Sciatic nerve (tissue), 2 donors: ENCODE measurements at regions not wholly inside any gene's neighbourhood (a gene's known extent, or its start where the extent isn't known, plus 50 kb on each side); places are given as distances from the start of the nearest gene placed in this dataset.

Source experiments
- ATAC-seq: fragments of 200-7000 bp; cut with Tn5 transposase; one replicate; pipeline ENCODE4 v1.9.1; 2020; ENCODE audit warnings: mild to moderate bottlenecking, moderate library complexity
- DNase-seq: peaks from one replicate; pipeline ENCODE4 v3.0.0-alpha.2; 2020; ENCODE audit warnings: low spot score
- intact Hi-C: fragments of 100-400 bp; cut with DNase I; formaldehyde crosslinking; loops from one replicate; pipeline ENCODE4 v1.14.2; 2022
- donor health status: DM: no; HTN: no; CAD: no.
- donor health status: DM: no; HTN: no; CAD: no.

DNA sequence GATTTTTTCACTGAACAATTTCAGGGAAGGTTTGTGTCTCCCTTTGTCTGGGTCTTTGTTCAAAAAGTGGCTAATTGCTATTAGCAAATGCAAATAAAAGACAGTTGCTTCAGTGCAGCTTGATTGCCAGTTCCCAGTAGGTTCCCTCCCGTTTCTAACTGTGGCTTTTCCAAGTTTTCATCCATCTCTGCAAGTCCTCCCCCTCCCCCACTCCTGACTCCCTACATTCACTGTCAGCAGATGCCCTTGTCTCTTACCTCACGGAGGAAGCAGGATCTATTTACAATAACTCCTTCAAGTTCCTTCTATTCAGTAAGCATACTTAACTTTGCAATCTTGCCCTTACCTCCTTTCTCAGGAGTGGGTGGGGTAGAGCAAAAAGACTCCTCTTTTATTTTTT is 55.4 kb upstream of the SCEL start:
- intact Hi-C loops: no loop called here
- ATAC-seq (no peak), DNase-seq (no peak)

DNA sequence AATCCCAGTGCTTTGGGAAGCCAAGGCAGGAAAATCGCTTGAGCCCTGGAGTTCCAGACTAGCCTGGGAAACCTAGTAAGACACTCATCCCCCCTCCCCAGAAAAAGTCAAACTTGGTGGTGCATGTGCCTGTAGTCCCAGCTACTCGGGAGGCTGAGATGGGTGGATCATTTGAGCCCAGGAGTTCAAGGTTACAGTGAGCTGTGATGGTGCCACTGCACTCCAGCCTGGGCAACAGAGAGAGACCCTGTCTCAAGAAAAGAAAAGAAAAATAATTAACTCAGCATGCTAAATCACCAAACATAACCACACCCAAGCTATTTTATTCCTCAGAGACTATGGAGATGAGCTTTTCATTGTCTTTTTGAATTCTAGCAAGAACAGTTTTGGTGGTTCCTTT is 56.2 kb upstream of the SCEL start:
- no peak for DNase-seq
- ATAC-seq: no peak
- intact Hi-C loops: loop anchor here (5.0 kb wide), 1 partner anchor 1612 kb away; no protein-coding TSS in a partner anchor

DNA sequence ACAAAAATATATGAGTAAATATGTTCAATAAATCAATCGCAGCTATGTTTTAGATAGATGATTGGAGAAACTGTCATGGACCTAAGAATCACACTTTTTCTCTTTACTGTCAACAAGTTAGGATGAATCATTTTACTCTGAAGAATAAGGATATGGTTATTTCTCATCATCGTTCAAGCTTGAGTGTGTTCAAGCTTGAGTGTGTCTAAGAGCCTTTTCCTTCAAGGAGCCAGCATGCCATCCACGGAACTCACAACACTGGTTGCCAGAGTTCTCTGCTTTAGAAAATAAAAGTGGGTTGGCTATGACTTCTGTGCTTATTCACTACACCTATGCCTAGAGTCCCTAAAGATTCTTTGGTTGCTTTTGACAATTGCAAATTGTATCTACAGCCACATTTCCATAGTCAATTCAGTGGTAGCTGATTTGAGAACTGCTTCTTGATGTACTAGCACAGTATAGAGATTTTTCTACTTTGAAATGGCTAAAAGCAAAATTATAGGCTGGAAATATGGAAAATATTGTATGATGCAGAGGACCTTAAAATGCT is 58.1 kb upstream of the SCEL start:
- DNase-seq (no peak), ATAC-seq (no peak)
- intact Hi-C loops: loop anchor here (5.0 kb wide), 1 partner anchor 1610 kb away; no protein-coding TSS in a partner anchor

DNA sequence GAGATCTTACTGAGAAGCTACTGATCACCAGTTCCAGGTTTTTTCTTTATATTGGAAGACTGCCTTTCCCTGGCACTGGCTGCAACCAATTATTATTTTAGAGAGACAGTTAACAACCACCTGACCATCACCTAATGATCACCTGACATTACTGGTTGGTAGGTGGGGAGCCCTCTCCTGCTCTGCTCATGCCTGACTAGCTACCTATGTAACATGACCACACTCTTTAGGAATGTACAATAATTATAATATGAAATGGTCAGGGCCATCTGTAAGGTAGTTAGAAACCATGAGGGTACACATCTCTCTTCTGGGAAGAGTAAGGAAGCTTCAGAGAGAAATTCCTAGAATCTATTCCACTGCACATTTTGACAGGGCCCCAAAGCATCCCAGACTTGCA is 59.0 kb upstream of the SCEL start:
- ATAC-seq: no peak
- intact Hi-C loops: loop anchor here (5.0 kb wide), 1 partner anchor 1609 kb away; no protein-coding TSS in a partner anchor

DNA sequence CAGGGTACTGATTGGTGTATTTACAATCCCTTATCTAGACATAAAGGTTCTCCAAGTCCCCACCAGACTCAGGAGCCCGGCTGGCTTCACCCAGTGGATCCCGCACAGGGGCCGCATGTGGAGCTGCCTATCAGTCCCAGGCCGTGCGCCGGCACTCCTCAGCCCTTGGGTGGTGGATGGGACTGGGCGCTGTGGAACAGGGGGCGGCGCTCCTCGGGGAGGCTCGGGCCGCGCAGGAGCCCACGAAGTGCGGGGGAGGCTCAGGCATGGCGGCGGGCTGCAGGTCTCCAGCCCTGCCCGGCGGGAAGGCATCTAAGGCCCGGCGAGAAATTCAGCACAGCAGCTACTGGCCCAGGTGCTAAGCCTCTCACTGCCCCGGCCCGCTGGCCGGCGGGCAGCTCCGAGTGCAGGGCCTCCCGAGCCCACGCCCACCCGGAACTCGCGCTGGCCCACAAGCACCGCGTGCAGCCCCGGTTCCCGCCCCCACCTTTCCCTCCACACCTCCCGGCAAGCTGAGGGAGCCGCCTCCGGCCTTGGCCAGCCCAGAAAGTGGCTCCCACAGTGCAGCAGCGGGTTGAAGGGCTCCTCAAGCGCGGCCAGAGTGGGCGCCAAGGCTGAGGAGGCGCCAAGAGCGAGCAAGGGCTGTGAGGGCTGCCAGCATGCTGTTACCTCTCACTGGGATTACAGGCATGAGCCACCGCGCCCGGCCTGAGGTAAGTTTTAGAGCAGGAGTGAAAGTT is 60.0 kb upstream of the SCEL start:
- no peak for ATAC-seq
- DNase-seq: no peak
- intact Hi-C loops: loop anchor here (5.0 kb wide), 1 partner anchor 1608 kb away; no protein-coding TSS in a partner anchor

More for the DNA sequence above, 59.0 kb upstream of the SCEL start:
- DNase-seq: no peak

DNA sequence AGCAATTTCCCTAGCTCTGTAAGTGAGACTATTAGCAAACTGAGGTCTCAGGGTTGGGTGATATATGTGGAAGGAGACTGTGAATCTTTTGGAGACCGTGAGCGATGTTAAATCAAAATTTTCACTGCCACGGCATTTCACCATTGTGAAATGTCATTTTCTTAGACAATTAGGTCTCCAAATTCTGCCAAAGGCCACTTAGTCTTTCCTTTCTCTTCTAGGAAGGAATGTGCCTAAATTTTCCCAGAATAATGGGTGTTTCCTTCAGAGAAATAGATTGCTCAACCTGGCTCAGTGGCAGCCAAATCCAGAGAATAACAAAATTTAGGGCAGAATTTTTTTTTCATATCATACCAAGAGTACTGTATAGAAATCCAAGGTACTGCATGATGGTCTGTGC is 64.5 kb upstream of the SCEL start:
- no peak for DNase-seq
- ATAC-seq: peak; percentile 88
- intact Hi-C loops: no loop called here

DNA sequence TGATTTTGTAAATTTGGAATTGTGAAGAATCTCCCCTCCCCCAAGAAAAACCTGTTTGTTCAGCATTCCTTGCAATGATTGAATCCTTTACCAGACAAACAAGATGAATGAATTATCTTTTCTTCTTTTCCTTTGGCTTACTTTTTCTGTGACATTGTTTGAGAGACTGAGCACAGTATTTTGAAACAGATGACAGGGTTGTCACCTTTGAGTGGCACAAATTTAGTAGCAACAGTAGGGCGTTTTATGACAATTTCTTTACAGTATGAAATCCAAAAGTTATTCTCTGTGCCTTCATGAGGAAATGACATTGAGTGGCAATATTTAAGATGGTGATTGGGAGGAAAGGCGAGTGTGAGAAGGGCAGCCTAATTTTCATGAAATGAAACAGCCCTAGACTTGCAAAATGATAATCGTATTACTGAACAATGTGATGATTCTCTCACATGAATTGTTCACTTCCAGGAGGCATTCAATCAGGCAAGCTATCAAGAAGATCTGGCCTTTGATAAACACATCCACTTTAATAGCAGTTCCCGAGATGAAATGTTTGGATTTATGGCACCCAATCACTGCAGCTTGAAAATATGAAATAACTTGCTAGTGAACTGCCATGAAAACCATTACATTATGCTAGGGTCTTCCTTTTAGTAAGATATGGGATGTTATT is 68.6 kb upstream of the SCEL start:
- intact Hi-C loops: no loop called here
- no peak for DNase-seq
- no peak for ATAC-seq

DNA sequence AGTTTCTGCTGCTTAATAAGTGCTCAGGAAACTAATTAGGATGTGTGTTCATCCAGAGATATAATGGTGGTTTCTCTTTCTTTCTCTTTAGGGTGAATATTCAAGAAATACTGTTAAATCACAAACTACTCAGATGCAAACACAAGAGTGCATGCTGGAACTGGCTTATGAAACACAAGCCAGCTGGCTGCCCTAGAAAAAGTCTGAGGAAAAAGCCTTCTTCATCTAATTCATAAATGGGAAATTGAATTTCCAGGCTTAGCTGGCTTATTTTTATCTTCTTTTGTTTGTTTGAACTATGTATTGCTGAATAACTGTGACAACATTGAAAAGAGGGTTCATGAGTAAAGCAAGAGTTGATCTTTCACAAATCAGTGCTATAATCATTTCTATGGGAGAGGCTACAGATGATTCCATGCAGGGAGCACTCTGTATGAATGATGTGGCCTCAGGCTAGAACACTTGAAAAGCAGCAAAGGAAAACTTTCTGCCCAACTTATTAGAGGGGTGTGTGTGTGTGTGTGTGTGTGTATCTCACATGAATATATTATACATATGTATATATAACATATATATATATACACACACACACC is 69.8 kb upstream of the SCEL start:
- intact Hi-C loops: no loop called here
- DNase-seq (no peak), ATAC-seq (peak; percentile 55)

DNA sequence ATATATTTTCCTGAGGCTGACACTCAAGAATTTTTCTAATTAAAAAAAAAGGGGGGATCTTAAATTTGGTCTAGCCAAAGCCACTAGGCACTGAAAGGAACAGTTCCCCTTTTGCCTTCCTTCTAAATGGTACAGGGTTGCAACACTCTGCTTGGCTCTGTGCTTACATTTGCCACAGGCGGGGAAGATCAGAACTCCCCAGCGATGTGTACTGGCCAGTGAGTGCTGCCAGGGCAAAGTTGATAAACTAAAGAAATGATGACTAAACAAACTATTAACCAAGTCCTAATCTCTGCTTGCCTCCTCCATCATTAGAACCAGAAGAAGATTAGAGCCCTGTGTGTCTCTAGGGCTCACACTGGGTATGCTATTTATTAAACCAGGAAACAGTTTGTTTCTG is 75.3 kb upstream of the SCEL start:
- no peak for DNase-seq
- intact Hi-C loops: no loop called here
- ATAC-seq: peak; percentile 95

DNA sequence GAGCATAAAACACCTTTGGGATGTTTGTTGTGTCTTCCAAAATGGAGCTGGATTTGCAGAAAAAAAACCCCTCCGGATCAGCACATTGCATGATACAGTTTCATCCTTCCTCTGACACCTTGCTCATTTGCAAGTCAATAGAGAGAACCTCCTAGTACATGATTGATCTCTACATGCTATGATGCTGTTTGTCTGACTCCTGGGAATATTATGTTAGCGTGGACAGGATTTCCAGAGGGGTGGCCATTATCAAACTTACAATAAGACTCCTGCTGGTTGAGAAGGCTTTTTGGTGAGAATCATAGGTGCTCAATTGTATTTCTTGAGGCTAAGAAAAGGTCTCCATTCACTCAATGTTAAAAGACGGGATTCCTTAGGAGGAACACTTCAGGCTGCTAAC is 75.9 kb upstream of the SCEL start:
- DNase-seq: no peak
- intact Hi-C loops: no loop called here
- ATAC-seq: no peak

DNA sequence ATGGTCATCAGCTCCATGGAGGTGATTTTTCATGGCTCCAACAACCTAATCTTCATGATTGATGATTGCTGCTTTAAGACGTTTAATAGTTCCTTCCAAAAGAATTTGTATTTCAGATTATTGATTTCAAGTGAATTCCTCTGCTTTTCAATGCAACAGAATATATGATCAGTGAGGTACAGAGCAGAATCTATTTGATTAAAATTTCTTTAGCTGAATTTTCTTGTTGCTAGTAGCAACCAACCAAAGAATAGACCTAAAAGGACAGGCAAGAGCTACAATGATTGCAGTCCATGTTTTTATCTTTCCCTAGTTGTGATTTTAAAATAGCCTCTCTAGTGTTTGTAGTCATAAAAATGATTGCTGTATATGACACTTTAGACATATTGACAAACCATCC is 76.8 kb upstream of the SCEL start:
- DNase-seq (no peak), ATAC-seq (no peak)
- intact Hi-C loops: no loop called here

DNA sequence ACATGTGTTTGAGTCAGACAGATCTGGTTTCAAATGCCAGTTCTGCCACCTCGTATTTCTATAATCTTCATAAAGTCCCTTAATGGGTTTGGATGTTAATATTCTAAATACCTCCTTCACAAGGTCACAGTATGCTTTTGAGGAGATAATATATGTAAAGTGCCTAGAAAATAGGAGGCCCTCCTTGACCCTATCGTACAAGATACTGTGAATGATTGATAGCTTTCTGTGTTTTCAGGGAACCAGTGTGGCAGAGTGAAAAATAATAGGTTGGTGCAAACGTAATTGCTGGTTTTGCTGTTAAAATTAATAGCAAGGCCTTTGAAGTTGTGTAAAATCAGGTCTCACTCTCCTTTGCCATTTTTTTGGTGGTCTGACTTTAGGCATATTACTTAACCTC is 77.5 kb upstream of the SCEL start:
- ATAC-seq: no peak
- intact Hi-C loops: no loop called here
- no peak for DNase-seq

DNA sequence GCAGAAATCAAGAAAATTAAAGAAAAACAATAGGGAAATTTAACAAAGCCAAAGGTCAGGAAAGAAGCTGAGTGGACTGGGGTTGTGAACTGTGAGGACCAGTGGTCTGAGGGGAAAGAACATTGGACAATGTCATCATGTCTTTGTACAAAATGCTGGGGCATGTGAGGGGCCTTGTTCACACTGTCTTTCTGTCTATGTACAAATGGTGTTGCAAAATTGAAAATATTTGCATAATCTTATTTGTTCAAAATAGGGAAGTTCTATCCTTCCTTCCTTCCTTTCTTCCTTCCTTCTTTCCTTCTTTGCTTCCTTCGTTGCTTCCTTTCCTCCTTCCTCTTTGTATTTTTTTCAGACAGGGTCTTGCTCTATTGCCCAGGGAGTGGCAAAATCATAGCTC is 79.2 kb upstream of the SCEL start:
- intact Hi-C loops: no loop called here
- ATAC-seq: no peak
- DNase-seq: no peak

DNA sequence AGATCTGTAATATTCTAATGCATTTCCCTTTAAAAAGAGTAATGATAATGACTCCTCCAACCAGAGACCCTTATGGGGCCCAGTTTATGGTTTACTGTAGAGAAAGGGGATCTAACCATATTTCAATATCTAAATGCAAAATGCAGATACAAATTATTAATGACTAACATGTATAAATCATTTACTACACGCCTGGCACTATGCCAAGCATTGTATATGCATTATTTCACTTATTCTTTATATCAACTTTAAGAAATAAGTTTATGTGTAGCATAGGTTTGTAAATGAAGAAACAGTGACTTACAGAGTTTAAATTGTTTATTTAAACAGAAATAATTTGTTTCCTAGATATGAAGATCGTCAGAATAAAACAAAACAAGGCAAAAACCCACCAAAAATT is 86.2 kb upstream of the SCEL start:
- no peak for ATAC-seq

DNA sequence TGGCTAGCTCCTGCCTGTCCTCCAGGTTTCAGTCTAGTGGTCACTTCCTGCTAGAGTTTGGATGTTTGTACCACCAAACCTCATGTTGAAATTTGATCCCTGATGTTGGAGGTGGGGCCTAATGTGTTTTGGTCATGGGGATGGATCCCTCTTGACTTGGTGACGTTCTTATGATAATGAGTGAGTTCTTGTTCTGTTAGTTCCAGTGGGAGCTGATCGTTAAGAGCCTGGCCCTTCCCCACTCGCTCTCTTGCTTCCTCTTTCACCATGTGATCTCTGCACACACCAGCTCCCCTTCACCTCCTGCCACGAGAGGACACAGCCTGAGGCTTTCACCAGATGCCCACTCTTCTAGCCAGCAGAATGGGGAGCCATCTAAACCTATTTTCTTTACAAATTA is 86.8 kb upstream of the SCEL start:
- DNase-seq: no peak
- ATAC-seq: peak; percentile 58
- intact Hi-C loops: no loop called here

More for the DNA sequence above, 86.2 kb upstream of the SCEL start:
- intact Hi-C loops: no loop called here
- DNase-seq: no peak

DNA sequence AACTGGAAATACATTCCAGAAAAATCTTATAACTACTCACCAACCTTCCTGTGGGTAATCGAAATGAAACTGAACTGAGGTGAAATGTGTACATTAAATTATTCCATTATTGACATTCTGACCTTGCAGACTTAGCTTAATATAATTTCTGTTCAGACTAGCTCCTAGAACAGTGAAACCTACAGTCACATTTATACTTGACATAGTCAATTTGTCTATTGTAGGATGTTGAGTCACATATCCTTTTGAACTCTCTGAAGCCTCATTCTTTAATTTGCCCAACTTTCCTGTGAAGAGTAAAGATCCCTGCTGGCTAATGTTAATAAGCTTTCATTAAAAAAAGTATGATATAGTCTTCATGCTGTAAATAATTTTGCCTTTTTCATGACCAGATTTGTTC is 92.0 kb upstream of the SCEL start:
- DNase-seq (no peak), ATAC-seq (no peak)
- intact Hi-C loops: no loop called here

DNA sequence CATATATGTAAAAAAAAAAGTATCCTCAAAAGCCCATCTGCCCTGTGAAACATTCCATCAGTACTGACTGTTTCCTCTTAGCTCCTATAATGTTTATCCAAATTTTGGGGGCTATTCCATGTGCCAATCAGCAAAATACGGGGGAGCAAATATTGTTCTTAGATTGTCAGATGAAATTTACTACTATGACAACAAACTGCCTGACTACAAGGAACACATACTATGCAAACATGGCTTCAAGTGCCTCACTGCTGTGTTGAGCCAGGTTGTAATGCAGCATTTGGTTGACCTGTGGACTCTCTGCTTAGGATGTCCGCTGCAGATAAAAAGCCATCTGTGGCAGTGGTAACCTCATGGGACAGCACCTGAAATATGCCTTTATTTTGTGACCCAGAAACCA is 98.2 kb upstream of the SCEL start:
- DNase-seq: no peak
- no peak for ATAC-seq
- intact Hi-C loops: no loop called here

DNA sequence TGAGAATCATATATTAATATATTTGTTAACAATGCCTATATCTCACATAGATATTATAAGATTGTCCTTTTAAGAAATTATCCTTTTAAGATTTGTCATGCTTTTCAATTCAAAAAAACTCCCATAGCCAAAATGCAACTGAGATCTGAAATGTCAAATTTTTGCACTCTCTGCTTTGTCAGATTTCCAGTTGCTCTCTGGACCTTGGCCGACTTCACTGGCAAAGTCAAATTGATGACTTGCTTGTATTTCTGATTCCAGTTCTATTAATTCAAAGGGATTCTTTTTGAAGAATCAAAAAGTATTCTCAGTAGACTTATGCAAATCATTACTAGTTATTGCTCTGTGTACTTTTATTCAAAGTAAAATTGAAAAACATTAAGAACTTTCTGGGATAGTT is 101.2 kb upstream of the SCEL start:
- intact Hi-C loops: no loop called here
- ATAC-seq: no peak
- no peak for DNase-seq

DNA sequence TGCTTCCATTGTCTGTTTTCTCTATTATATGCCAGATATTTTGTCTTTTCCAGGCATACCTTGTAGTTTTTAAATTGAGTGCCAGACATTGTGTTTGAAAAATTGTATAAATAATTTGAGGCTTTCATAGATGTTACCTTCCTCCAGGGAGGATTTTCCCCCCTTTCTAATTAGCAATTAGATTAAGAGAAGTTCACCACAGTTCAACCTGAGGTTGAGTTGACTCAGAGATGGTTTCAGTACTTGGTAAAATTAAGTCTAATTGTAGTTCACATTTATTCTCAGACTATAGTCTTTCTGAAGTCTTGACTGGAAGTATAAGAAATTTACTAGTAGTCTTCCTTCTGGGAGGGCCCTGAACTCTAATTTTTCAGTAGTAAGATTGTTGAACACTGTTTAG is 104.1 kb upstream of the SCEL start:
- DNase-seq (no peak), ATAC-seq (no peak)
- intact Hi-C loops: no loop called here

DNA sequence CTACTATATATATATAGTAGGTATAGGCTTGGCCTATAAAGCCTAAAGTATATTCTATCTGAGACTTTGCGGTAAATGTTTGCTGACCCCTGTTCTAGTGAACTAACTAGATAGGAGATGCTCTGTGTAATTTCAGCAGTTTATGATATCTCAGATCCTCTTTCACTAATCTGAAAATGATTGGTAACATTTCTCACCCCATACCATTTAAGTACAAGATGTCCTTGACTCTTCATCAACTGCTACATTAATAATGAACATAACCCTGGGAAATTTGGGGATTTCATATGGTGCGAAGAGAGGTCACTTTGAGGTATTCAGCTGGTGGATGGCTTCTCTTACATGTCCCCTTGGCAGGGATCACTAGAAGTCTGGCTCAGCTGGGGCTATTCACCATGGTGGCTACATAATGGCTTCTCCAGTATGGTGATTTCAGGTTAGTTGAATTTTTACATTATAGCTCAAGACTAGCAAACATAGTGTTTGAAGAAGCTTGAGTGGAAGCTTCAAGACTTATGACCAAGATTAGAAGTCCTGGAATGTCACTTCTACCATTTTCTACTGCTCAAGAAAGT is 103.6 kb upstream of the MYCBP2 start:
- ATAC-seq (no peak), DNase-seq (no peak)
- intact Hi-C loops: no loop called here
